Psoas muscle (tissue), 7 donors: ENCODE measurements at regions not wholly inside any gene's neighbourhood (a gene's known extent, or its start where the extent isn't known, plus 50 kb on each side); places are given as distances from the start of the nearest gene placed in this dataset.

Experiments used
- ATAC-seq, 4 donors: fragments of 200-7000 bp; cut with Tn5 transposase; one replicate each; pipeline ENCODE4 v1.9.1; 2020; ENCODE audit warnings: moderate library complexity in 3 of 4, mild to moderate bottlenecking in 2 of 4
- DNase-seq, 2 donors: peaks; one replicate each; pipeline ENCODE4 v3.0.0-alpha.2; 2020
- H3K27ac ChIP-seq: fragments of 200-600 bp; one replicate; pipeline ENCODE4 v1.8.0; 2022
- H3K27me3 ChIP-seq, 3 donors: fragments of 200-600 bp in 1 of 3; one replicate each; pipeline versions ENCODE4 v1.6.1 to v1.8.0; 2013 to 2022; ENCODE audit warnings: low read length in 2 of 3, mild to moderate bottlenecking in 2 of 3, moderate library complexity in 1 of 3; ENCODE audit not compliant: insufficient read depth in 3 of 3
- H3K36me3 ChIP-seq, 2 donors: fragments of 200-600 bp in 1 of 2; one replicate each; pipeline versions ENCODE4 v1.6.1 to v1.8.0; 2013 to 2022; ENCODE audit warnings: low read depth in 1 of 2, mild to moderate bottlenecking in 1 of 2, moderate library complexity in 1 of 2; ENCODE audit not compliant: insufficient read depth in 1 of 2
- H3K4me1 ChIP-seq: fragments of 200-600 bp; one replicate; pipeline ENCODE4 v1.8.0; 2022
- H3K4me3 ChIP-seq: fragments of 200-600 bp; one replicate; pipeline ENCODE4 v1.8.0; 2022; ENCODE audit warnings: mild to moderate bottlenecking
- H3K9me3 ChIP-seq: fragments of 200-600 bp; one replicate; pipeline ENCODE4 v1.8.0; 2022
- WGBS, 3 donors: extraction: QIAGEN DNeasy Blood & Tissue Kit; methylation state at CpG; one replicate each; pipeline versions ENCODE4 v1.1.6 to v1.1.7; 2013; 5-methylcytosine and 5-hydroxymethylcytosine counted together
- intact Hi-C, 2 donors: fragments of 100-400 bp; cut with DNase I; formaldehyde crosslinking; loops; one replicate each; pipeline versions ENCODE4 v1.11.0 to v1.14.2; 2022
- TF ChIP-seq, protein P1 (sequence below): fragments of 200-600 bp; IDR thresholded peaks from one replicate; pipeline ENCODE4 v1.8.0; 2022; ENCODE audit warnings: antibody characterized with exemption
- donor health status: healthy with polysubstance abuse.
- donor health status: DM: no; HTN: no; CAD: no; lungs with moderate emphysema.
- donor health status: Bipolar disorder and iron deficiency.
- donor health status: healthy.
- donor health status: DM: yes; HTN: yes; CAD: no.
- donor health status: DM: no; HTN: no; CAD: no.
- donor health status: DM: yes; HTN: yes; CAD: no.

DNA sequence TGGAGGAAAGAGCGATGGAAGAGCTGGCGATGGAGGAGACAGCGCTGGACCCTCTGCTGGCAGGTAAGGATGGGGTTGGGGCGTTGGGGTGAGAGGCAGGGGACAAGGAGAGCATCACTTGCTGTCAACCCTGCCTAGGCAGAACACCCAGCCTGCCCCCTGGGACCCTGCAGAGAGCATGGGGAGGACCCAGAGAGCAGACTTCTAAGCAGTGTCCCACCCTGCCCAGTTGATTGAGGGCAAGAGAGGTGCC is 111.6 kb upstream of the ANO1 start:
- H3K36me3 ChIP-seq, result no peaks in the 10 kb centered on the region
- peaks cover 0 to 25% (median 8%) of the 10 kb centered on the region in 3 donors for H3K27me3 ChIP-seq
- H3K4me3 ChIP-seq, result no peak overlapping the region
- WGBS, 3 donors, result 83 to 93% (median 85%) methylated on average over 4 of the region's 4 CpGs
- ATAC-seq, result no peak
- TF ChIP-seq, protein P1, sequence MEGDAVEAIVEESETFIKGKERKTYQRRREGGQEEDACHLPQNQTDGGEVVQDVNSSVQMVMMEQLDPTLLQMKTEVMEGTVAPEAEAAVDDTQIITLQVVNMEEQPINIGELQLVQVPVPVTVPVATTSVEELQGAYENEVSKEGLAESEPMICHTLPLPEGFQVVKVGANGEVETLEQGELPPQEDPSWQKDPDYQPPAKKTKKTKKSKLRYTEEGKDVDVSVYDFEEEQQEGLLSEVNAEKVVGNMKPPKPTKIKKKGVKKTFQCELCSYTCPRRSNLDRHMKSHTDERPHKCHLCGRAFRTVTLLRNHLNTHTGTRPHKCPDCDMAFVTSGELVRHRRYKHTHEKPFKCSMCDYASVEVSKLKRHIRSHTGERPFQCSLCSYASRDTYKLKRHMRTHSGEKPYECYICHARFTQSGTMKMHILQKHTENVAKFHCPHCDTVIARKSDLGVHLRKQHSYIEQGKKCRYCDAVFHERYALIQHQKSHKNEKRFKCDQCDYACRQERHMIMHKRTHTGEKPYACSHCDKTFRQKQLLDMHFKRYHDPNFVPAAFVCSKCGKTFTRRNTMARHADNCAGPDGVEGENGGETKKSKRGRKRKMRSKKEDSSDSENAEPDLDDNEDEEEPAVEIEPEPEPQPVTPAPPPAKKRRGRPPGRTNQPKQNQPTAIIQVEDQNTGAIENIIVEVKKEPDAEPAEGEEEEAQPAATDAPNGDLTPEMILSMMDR, result no peak
- intact Hi-C loops, result no loop called here
- no peaks in the 10 kb centered on the region for H3K9me3 ChIP-seq
- no peak for DNase-seq
- H3K27ac ChIP-seq, result no peak overlapping the region
- no peaks in the 10 kb centered on the region for H3K4me1 ChIP-seq

DNA sequence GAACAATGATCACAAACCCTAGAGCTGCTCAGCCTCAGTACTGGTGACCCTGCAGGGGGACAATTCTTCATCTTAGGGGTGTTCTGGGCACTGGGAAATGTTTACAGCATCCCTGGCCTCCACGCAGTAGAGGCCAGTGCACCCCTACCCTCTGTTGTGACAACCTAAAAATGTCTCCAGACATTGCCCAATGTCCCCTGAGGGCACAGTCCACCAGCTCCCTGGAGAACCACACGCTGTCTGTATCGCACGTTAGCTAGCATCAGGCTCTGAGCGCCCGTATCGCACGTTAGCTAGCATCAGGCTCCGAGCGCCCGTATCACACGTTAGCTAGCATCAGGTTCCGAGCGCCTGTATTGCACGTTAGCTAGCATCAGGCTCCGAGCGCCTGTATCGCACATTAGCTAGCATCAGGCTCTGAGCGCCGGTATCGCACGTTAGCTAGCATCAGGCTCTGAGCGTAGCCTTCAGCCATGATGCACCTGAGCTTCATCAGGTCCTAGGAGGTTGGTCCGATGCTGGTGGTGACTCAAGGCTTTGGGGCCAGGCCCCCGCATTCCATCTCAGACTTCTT is 111.1 kb upstream of the ANO1 start:
- Histone ChIP-seq H3K4me1 (no peaks in the 10 kb centered on the region), H3K27ac (no peak overlapping the region), H3K36me3 (no peaks in the 10 kb centered on the region), H3K9me3 (no peaks in the 10 kb centered on the region), H3K27me3 (peaks cover 0 to 25% (median 8%) of the 10 kb centered on the region in 3 donors), H3K4me3 (no peak overlapping the region)
- TF ChIP-seq, protein P1, result no peak
- DNase-seq (no peak), ATAC-seq (no peak)
- 79 to 85% (median 83%) methylated on average over 24 to 25 of the region's 25 CpGs for WGBS, 3 donors
- intact Hi-C loops, result no loop called here

DNA sequence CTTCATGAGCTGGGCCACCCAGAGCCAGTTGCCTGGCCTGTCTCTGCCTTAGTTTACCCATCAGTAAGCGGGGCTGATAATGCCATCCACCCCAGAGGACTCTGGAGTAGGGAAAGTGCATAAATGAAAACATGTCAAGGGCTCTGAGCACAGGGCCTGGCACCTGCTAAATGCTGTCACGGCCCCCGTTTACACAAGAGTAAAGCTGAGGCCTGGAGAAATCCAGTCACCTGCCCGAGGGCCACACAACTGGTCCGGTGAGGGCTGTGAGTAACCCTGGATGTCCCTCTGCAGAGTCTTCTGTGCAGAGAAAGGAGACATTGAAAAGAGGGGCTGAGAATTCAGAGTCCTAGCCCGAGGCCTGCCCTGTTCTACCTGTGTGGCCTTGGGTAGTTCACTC is 110.6 kb upstream of the ANO1 start:
- DNase-seq (no peak), ATAC-seq (no peak)
- 76 to 83% (median 80%) methylated on average over 6 of the region's 6 CpGs for WGBS, 3 donors
- no peak overlapping the region for H3K4me3 ChIP-seq
- intact Hi-C loops, result no loop called here
- no peaks in the 10 kb centered on the region for H3K36me3 ChIP-seq
- TF ChIP-seq, protein P1, result no peak
- H3K27ac ChIP-seq, result no peak overlapping the region
- no peaks in the 10 kb centered on the region for H3K4me1 ChIP-seq
- no peaks in the 10 kb centered on the region for H3K9me3 ChIP-seq
- H3K27me3 ChIP-seq, result peaks cover 0 to 25% (median 8%) of the 10 kb centered on the region in 3 donors

DNA sequence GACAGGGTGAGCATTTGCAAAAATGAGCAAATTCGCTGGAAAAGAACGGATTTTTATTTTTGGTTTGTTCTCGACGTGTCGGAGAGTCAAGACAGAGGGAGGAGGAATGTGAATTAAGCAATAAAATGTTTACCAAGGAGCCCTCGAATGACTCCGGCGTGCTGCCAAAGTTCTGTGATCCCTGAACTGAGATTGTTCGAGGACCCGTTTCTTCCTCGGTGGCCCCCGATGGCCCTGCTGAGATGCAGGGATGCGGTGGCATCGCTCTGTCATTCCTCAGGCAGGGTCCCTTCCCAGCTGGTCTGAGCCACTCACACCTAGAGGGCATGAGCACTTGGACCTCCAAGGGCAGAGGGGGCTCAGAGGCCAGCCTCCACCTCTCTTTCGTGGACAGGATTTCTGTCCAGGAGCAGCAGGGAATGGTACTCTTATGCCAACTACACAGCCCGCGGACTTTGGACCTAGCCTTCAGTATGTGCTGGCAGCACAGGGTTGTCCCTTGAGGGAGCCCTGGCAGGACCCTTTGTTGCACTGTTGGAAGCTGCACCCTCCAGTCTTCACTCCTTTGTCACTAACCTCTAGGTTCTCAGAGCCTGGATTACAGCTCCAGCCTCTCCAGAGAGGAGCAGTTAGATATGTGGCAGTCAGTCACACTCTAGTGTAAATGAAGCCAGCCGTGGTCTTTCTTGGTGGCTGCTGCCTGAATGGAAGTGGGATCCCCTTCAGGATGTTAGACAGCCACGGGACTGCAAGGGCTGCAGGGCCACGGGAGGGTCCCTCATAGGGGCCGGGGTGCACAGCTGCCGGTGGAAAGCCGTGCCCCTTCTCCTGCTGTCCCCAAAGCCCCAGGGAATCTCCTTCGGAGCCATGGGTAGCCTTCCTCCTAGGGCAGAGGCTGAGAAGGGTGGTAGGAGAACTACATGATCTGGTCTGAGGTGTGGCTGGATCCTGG is 109.4 kb upstream of the ANO1 start:
- H3K4me3 ChIP-seq, result no peak overlapping the region
- ATAC-seq (no peak), DNase-seq (no peak)
- no peaks in the 10 kb centered on the region for H3K36me3 ChIP-seq
- no peak overlapping the region for H3K27ac ChIP-seq
- TF ChIP-seq, protein P1, result no peak
- H3K4me1 ChIP-seq, result no peaks in the 10 kb centered on the region
- no peaks in the 10 kb centered on the region for H3K9me3 ChIP-seq
- 72 to 78% (median 78%) methylated on average over 24 of the region's 24 CpGs for WGBS, 3 donors
- intact Hi-C loops, result no loop called here
- H3K27me3 ChIP-seq, result peaks cover 0 to 30% (median 8%) of the 10 kb centered on the region in 3 donors
